GM21576 (cell line): ENCODE measurements at regions not wholly inside any gene's neighbourhood (a gene's known extent, or its start where the extent isn't known, plus 50 kb on each side); places are given as distances from the start of the nearest gene placed in this dataset.

ENCODE experiments used
- ATAC-seq: cut with Tn5 transposase; IDR thresholded peaks from one replicate; pipeline ENCODE4 v1.9.1; 2021; ENCODE audit warnings: mild to moderate bottlenecking, moderate library complexity; ENCODE audit not compliant: unreplicated experiment

GRCh38 chr2:207256476-207257207, 90.9 kb upstream of the KLF7 start:
- no peak for ATAC-seq

GRCh38 chr2:207257251-207258250, 91.8 kb upstream of the KLF7 start:
- ATAC-seq: no peak

GRCh38 chr2:207258263-207258991, 92.7 kb upstream of the KLF7 start:
- ATAC-seq: no peak

- ATAC-seq: no peak
These were observed 94.3 kb upstream of the KLF7 start for GRCh38 chr2:207260021-207260420.

- no peak for ATAC-seq
These were observed 95.2 kb upstream of the KLF7 start for GRCh38 chr2:207260947-207261346.

- ATAC-seq: no peak
These were observed 98.6 kb upstream of the KLF7 start for GRCh38 chr2:207264310-207264709.

- ATAC-seq: no peak
These were observed 99.6 kb upstream of the KLF7 start for GRCh38 chr2:207265332-207265731.

GRCh38 chr2:207265869-207266268, 100.1 kb upstream of the KLF7 start:
- no peak for ATAC-seq

GRCh38 chr2:207266648-207267047, 100.9 kb upstream of the KLF7 start:
- ATAC-seq: no peak

- ATAC-seq: no peak
These were observed 103.3 kb upstream of the KLF7 start for GRCh38 chr2:207269038-207269437.

GRCh38 chr2:207274530-207275189, 108.9 kb upstream of the KLF7 start:
- ATAC-seq: no peak

- ATAC-seq: no peak
These were observed 110.0 kb upstream of the KLF7 start for GRCh38 chr2:207275779-207276178.

- ATAC-seq: no peak
These were observed 110.5 kb upstream of the KLF7 start for GRCh38 chr2:207276248-207276647.

- no peak for ATAC-seq
These were observed 111.1 kb upstream of the KLF7 start for GRCh38 chr2:207276858-207277257.

- ATAC-seq: no peak
These were observed 113.8 kb upstream of the KLF7 start for GRCh38 chr2:207279520-207279919.

GRCh38 chr2:207281436-207281835, 115.7 kb upstream of the KLF7 start:
- ATAC-seq: no peak

- peak; percentile 26 for ATAC-seq
These were observed 117.2 kb upstream of the KLF7 start for GRCh38 chr2:207282916-207283315.

GRCh38 chr2:207283356-207283755, 117.6 kb upstream of the KLF7 start:
- peak; percentile 45 for ATAC-seq

GRCh38 chr2:207284556-207285472, 119.1 kb upstream of the KLF7 start:
- no peak for ATAC-seq

GRCh38 chr2:207285473-207285815, 119.7 kb upstream of the KLF7 start:
- no peak for ATAC-seq
